Activated naive CD8-positive, alpha-beta T cell (primary cell): ENCODE measurements at regions not wholly inside any gene's neighbourhood (a gene's known extent, or its start where the extent isn't known, plus 50 kb on each side); places are given as distances from the start of the nearest gene placed in this dataset.
A peak's percentile ranks its signal among the peaks of the same experiment; 100 is the strongest.

Source experiments
- H3K27ac Mint-ChIP-seq: one replicate; pipeline ENCODE4 v1.8.0; 2021; ENCODE audit warnings: mixed read lengths
- H3K27me3 Mint-ChIP-seq: one replicate; pipeline ENCODE4 v1.8.0; 2021; ENCODE audit warnings: mixed read lengths
- H3K36me3 Mint-ChIP-seq: one replicate; pipeline ENCODE4 v1.8.0; 2021; ENCODE audit warnings: mixed read lengths
- H3K4me1 Mint-ChIP-seq: one replicate; pipeline ENCODE4 v1.8.0; 2021; ENCODE audit warnings: low read depth, mixed read lengths
- H3K4me3 Mint-ChIP-seq: one replicate; pipeline ENCODE4 v1.8.0; 2021; ENCODE audit warnings: mild to moderate bottlenecking, mixed read lengths
- H3K9me3 Mint-ChIP-seq: one replicate; pipeline ENCODE4 v1.8.0; 2021; ENCODE audit warnings: low read depth, mixed read lengths

DNA sequence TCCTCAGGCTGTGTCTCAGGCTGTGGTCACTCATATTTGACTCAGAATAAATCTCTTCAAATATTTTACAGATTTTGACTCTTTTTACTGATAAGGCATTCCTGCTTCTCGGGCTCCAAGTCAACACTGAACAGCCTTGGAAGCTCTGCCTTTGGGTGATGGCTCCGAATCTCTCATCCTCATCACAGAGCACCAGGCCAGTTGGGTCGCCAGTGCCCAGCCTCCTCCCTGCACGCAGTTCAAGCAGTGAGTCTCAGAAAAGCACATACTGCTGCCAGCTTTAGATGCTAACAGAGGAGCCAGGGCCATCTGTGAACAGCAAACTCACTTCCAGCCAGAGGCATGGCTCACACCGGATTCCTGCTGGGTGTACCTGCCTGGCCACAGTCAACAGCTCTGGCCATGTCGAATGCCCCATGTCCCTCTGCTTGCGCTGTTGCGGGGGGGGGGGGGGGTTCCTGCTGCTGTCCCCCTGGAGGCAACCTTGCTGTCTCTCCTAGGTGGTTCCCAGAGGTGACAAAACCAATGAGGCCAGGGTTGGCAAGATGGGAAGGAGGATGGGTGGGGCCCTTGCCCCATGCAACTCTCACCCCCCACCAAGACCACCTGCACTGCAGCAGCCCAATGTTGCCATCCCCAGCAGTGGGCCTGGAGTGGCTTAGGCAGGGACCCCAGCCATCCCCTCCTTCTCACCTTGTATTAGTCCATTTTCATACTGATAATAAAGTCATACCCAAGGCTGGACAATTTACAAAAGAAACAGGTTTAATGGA lies 248.8 kb downstream of the ERMARD start:
- Mint-ChIP-seq H3K9me3 (peaks cover 7% of the 10 kb centered on the region), H3K27ac (no peak overlapping the region), H3K27me3 (no peaks in the 10 kb centered on the region)

DNA sequence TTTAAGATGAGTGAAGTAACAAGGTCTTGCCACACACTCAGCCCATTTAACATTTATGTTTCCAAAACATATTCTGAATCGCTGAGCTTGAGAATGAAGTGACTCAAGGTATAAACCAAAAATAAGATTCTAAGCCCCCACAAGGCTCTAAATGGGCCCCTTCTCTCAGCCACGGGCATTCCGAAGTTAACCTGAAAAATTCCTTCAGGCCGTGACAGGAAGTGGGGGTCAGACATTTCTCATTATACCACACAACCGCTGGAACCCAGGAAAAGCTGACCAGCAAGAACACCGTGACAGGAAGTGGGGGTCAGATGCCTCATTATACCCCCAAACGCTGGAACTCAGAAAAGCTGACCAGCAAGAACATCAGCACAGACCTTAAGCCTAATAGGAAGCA lies 247.9 kb downstream of the ERMARD start:
- H3K4me1 Mint-ChIP-seq = no peaks in the 10 kb centered on the region
- H3K27me3 Mint-ChIP-seq = no peaks in the 10 kb centered on the region
- no peak overlapping the region for H3K27ac Mint-ChIP-seq
- H3K4me3 Mint-ChIP-seq = no peak overlapping the region
- peaks cover 4% of the 10 kb centered on the region for H3K9me3 Mint-ChIP-seq
- H3K36me3 Mint-ChIP-seq = peaks cover 13% of the 10 kb centered on the region

More for the DNA sequence above, 248.8 kb downstream of the ERMARD start:
- Mint-ChIP-seq H3K36me3 (peaks cover 16% of the 10 kb centered on the region), H3K4me3 (no peak overlapping the region), H3K4me1 (peaks cover 2% of the 10 kb centered on the region)

DNA sequence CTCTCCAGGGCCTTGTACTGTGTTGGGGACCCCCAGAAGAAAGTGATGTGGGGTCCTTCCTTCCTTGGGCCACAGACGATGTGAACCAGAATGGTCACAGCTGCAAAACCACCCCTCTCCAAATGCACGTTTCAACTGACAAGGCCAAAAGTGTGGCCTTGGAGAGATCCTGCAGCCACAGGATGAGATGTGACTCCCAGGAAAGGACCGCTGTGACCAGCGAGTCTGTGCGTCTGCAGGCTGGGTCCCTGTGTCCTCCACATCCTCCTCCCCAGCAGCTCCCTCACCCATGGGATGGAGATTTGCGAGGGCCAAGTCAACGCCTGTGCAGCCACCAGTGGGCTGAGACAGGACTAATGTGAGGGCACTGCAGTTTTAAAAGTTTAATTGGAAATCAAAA lies 247.0 kb downstream of the ERMARD start:
- no peak overlapping the region for H3K27ac Mint-ChIP-seq
- no peaks in the 10 kb centered on the region for H3K27me3 Mint-ChIP-seq
- H3K4me1 Mint-ChIP-seq = peaks cover 1% of the 10 kb centered on the region
- peaks cover 11% of the 10 kb centered on the region for H3K36me3 Mint-ChIP-seq
- H3K9me3 Mint-ChIP-seq = peaks cover 4% of the 10 kb centered on the region
- H3K4me3 Mint-ChIP-seq = no peak overlapping the region

DNA sequence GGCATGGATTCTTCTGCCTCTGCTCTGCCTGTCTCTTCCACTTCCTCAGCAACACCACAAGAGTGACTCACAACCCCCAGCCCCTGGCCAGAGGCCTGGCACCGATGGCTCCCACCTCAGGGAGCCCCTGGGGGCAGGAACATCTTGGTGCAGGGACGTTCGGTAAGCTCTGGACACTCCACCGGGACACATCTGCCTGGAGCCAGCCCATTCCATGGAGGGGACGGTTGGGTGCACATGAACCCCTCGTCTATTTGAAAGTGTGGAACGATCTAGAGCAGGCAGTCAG lies 246.5 kb downstream of the ERMARD start:
- Mint-ChIP-seq H3K4me3 (no peak overlapping the region), H3K4me1 (peaks cover 1% of the 10 kb centered on the region), H3K27me3 (no peaks in the 10 kb centered on the region), H3K36me3 (peaks cover 6% of the 10 kb centered on the region), H3K9me3 (peaks cover 4% of the 10 kb centered on the region), H3K27ac (no peak overlapping the region)

DNA sequence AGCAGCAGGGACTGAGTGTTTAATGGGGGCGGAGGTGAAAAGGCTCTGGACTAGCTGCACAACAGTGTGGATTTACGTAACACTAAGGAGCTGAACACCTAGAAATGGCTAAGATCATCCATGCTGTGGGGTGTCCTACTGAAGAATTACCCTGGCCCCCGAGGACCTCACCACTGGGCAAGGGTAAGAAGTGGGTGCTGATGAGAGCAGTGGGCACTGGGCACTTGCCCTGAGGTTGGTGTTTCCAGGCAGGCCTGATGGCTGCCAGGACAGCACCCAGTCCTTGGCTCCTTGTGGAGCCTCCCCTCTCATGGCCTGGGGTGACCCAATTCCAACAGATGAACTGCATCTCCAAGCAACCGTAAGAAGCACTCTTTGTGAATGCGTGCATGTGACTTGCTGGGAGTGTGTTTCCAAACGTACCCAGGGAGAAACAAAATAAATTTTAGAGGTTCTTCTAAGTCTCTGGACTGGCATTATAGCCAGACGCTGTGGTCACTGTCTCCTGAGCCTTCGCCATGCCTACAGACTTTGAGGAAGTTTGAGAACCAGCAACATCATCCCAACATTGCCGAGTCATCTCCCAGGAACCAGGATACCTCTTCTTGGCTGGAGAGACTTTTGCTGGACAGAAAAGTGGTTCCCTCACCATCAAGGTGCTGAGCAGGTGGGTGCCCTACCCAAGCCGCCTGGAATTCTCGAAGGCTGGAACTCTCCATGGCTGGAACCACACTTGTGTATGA lies 245.9 kb downstream of the ERMARD start:
- H3K27ac Mint-ChIP-seq = no peak overlapping the region
- peaks cover 1% of the 10 kb centered on the region for H3K4me1 Mint-ChIP-seq
- no peak overlapping the region for H3K4me3 Mint-ChIP-seq
- H3K9me3 Mint-ChIP-seq = peaks cover 4% of the 10 kb centered on the region
- H3K36me3 Mint-ChIP-seq = peaks cover 4% of the 10 kb centered on the region
- H3K27me3 Mint-ChIP-seq = no peaks in the 10 kb centered on the region

DNA sequence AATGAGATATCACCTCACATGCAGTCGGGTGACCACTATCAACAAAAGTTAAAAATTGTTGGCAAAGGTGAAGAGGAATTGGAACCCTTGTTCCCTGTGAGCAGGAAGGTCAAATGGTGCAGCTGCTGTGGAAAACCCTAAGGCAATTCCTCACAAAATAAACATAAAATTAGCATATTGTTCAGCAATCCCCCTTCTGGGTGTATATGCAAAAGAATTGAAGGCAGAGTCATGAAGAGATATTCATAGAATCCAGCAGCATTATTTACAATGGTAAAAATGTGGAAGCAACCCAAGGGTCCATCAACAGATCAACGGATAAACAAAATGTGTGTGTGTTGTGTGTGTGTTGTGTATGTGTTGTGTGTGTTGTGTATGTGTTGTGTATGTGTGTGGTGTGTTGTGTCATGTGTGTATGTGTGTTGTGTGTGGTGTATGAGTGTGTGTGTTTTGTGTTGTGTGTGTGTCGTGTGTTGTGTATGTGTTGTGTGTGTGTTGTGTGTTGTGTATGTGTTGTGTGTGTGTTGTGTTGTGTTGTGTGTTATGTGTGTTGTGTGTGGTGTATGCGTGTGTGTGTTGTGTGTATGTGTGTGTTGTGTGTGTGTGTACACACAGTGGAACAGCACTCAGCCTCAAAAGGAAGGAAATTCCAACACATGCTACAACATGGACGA lies 245.1 kb downstream of the ERMARD start:
- no peaks in the 10 kb centered on the region for H3K27me3 Mint-ChIP-seq
- H3K4me1 Mint-ChIP-seq = peaks cover 8% of the 10 kb centered on the region
- no peak overlapping the region for H3K4me3 Mint-ChIP-seq
- H3K36me3 Mint-ChIP-seq = no peaks in the 10 kb centered on the region
- H3K27ac Mint-ChIP-seq = no peak overlapping the region
- no peaks in the 10 kb centered on the region for H3K9me3 Mint-ChIP-seq

DNA sequence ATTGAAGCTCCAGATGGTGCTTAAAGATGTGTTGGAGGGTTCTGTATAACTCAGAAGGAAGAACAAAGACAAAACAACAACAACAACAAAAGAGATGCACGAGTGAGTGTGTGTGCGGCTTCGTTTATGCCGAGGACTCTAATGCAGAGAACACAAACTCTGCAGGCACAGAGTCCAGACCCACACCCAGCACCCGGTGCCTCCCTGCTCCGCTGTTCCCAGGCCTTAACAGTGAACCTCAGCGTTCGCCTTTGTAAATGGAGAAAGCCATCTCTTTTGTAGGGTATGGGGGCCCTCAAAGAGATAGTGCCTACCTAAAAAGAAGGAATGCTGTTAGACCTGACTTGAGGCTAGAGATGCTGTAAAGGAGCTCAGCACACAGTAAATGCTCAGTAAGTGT lies 243.3 kb downstream of the ERMARD start:
- H3K27ac Mint-ChIP-seq = no peak overlapping the region
- H3K27me3 Mint-ChIP-seq = no peaks in the 10 kb centered on the region
- peaks cover 18% of the 10 kb centered on the region for H3K4me1 Mint-ChIP-seq
- H3K36me3 Mint-ChIP-seq = no peaks in the 10 kb centered on the region
- no peaks in the 10 kb centered on the region for H3K9me3 Mint-ChIP-seq
- H3K4me3 Mint-ChIP-seq = no peak overlapping the region

DNA sequence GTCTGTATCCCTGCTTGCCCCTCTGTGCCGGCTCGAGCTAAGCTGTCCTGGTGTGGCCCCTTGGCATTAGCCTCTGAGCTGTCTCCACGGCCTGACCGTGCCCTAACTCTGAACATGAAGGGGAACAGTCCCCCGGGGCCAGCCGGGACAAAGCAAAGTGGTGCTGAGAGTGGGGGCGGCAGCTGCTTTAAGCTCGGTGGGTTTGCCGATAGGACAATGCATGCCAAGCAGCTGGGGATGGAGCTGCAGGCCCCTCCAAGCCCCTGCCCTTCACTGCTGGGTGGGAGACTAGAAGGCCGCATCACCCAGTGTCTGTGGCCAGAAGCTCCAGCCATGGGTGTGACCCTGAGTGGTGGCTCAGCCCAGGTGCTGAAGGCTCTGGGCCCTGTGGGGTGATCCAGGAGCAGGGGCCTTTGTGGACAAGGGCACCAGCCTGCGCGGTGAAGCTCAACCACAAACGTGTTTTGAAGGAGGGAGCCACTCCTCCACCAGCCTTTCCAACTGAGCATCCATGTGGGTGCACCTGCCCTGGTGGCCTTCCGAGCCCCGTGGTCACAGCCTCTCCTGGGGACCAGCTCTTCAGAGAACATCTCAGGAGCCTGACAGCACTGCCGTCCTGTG lies 242.5 kb downstream of the ERMARD start:
- Mint-ChIP-seq H3K4me1 (peaks cover 22% of the 10 kb centered on the region), H3K9me3 (no peaks in the 10 kb centered on the region), H3K27ac (no peak overlapping the region), H3K4me3 (no peak overlapping the region), H3K36me3 (no peaks in the 10 kb centered on the region), H3K27me3 (no peaks in the 10 kb centered on the region)

DNA sequence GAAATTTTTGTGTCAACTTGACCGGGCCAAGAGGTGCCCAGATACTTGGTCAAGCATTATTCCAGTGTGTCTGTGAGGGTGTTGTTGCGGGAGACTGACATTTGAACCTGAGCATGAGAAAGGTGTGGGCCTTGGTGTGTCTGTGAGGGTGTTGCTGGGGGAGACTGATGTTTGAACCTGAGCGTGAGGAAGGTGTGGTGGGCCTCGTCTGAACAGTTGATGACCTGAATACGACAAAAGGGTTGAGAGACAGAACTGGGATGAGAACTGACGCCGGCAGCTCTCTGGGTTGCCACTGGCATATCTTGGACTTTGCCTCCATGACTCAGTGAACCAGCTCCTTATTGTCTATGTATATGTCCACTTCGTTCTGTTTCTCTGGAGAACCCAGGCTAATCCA lies 240.5 kb downstream of the ERMARD start:
- H3K36me3 Mint-ChIP-seq = no peaks in the 10 kb centered on the region
- H3K27ac Mint-ChIP-seq = no peak overlapping the region
- H3K27me3 Mint-ChIP-seq = no peaks in the 10 kb centered on the region
- peaks cover 22% of the 10 kb centered on the region for H3K4me1 Mint-ChIP-seq
- no peaks in the 10 kb centered on the region for H3K9me3 Mint-ChIP-seq
- no peak overlapping the region for H3K4me3 Mint-ChIP-seq

DNA sequence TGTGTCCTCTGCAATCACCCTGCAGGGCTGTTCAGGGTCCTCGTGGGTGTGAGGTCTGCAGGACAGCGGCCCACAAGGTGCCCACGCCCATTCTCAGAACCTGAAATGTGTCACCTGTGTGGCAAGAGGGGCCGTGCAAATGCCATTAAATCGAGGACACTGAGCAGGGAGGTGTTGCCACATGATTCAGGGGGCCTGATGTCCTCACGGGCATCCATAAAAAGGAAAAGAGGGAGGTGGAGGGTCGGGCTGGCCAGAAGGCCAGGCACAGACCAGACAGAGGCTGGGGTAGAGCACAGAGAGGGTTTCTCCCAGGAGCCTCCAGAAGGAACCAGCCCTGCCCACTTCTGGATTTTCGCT lies 239.6 kb downstream of the ERMARD start:
- peaks cover 22% of the 10 kb centered on the region for H3K4me1 Mint-ChIP-seq
- H3K27me3 Mint-ChIP-seq = no peaks in the 10 kb centered on the region
- no peaks in the 10 kb centered on the region for H3K36me3 Mint-ChIP-seq
- H3K9me3 Mint-ChIP-seq = no peaks in the 10 kb centered on the region
- no peak overlapping the region for H3K4me3 Mint-ChIP-seq
- no peak overlapping the region for H3K27ac Mint-ChIP-seq

DNA sequence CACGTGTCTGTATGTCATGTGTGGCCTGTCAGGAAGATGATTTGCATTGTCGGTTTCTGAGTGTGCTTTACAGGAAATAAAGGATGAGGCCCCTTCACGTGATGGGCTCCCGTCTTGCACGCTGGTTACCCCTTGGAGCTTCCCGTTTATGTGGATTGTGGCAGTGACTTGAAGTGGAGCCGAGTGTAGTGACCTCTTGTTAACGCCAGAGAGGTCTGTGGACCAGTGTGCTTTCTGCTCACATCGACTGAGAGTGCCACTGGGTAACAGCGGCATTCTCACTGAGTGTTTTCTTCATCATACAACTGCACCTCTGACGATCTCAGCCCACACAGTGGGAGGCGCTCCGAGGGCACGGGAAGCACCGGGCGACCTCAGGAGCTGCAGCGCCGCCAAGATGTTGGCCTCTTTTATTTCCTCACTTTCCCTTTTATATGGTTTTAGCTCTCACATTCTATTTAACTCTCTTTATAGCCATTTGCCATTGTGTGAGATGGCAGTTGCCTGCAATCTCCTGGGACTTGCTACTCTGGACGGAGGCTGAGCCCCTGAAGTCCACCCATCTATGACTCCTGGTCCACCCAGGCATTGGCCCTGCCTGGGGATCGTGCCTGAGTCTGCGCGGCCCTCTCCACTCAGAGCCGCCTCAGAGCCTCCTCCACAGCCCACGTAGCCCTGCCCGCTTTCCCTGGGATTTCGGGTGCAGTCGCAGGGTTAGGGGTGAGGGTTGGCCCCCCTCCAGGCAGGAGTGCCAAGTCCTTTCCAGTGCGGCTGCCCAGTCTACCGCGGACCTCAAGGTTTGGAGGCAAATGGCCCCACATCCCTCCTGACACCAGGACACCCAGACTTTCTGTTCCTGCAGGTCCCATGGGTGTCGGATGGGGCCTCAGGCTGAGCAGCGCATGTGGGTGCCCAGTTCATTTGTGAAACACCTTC lies 238.9 kb downstream of the ERMARD start:
- Mint-ChIP-seq H3K4me1 (peaks cover 22% of the 10 kb centered on the region), H3K27ac (peak overlapping the region; percentile 78), H3K27me3 (no peaks in the 10 kb centered on the region), H3K9me3 (no peaks in the 10 kb centered on the region), H3K36me3 (no peaks in the 10 kb centered on the region), H3K4me3 (peak overlapping the region; percentile 71)

DNA sequence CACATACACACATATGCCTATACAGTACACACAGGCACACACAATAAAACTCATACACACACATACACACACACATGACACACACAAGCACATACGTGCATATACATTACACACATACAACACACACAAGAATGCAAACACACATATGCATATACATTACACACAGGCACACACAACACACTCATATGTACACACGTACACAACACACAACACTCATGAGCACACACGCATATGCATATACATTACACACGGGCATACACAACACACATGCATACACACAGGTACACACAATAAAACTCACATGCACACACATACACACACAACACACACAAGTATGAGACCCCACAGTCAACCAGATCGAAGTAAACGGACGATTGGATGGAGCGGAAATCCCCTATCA lies 238.2 kb downstream of the ERMARD start:
- no peaks in the 10 kb centered on the region for H3K9me3 Mint-ChIP-seq
- peak overlapping the region; percentile 78 for H3K27ac Mint-ChIP-seq
- H3K4me1 Mint-ChIP-seq = peaks cover 22% of the 10 kb centered on the region
- H3K4me3 Mint-ChIP-seq = peak overlapping the region; percentile 71
- H3K36me3 Mint-ChIP-seq = no peaks in the 10 kb centered on the region
- no peaks in the 10 kb centered on the region for H3K27me3 Mint-ChIP-seq

DNA sequence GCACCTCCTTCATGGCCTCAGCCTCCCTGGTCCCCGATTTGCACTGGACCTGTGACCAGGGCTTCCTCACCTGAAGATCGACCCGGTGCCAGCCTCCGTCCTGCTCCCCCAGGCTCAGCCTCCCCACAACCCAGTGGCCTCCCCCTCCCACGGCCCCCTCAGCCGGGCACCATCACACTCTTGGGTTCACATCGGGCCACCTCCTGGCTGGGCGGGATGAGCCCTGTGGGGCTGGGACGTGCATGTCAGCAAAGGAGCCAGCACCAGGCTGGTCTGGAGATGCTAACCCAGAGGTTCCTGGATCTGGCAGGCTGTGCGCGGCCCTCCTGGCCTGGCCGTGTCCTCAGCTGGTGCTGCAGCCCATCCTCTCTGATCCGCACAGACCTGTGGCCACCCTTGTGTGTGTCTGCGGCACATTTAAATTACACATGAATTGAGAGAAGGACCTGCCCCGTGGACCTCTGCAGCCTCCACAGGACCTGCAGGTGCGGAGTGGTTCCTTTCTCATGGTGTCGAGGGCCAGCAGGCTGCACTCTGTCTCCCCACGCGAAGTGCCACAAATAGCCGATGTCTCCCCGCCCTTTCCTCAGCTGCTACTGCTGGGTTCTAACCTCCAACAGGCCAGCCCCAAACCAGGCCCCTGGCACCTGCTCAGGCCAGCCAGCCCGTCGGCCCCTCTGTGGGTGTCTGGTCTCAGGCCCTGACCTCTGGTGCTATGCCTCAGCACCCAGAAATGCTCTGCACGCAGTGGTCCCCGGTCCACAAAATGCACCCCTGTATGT lies 237.5 kb downstream of the ERMARD start:
- no peak overlapping the region for H3K27ac Mint-ChIP-seq
- no peak overlapping the region for H3K4me3 Mint-ChIP-seq
- no peaks in the 10 kb centered on the region for H3K36me3 Mint-ChIP-seq
- no peaks in the 10 kb centered on the region for H3K9me3 Mint-ChIP-seq
- H3K27me3 Mint-ChIP-seq = no peaks in the 10 kb centered on the region
- peaks cover 22% of the 10 kb centered on the region for H3K4me1 Mint-ChIP-seq
